H9 (cell line): ENCODE measurements at regions not wholly inside any gene's neighbourhood (a gene's known extent, or its start where the extent isn't known, plus 50 kb on each side); places are given as distances from the start of the nearest gene placed in this dataset.

Source experiments
- DNase-seq: peaks from one replicate; pipeline ENCODE4 v3.0.0-alpha.2; 2017
- H2AFZ ChIP-seq: one replicate; pipeline ENCODE4 v1.6.1; 2013; ENCODE audit warnings: mild to moderate bottlenecking, low read length, control low read depth, moderate library complexity
- H2AK5ac ChIP-seq: 2 replicates; pipeline ENCODE4 v1.6.1; 2013; ENCODE audit warnings: low read length, control low read depth, mixed read lengths; ENCODE audit not compliant: insufficient read length
- H2BK120ac ChIP-seq: one replicate; pipeline ENCODE4 v1.6.1; 2013; ENCODE audit warnings: low read depth, mild to moderate bottlenecking, low read length, control low read depth, inconsistent platforms; ENCODE audit not compliant: poor library complexity, severe bottlenecking
- H2BK12ac ChIP-seq: 2 replicates; pipeline ENCODE4 v1.6.1; 2013; ENCODE audit warnings: low read length, control low read depth, mixed read lengths, low read depth; ENCODE audit not compliant: insufficient read length
- H2BK15ac ChIP-seq: 2 replicates; pipeline ENCODE4 v1.6.1; 2013; ENCODE audit warnings: low read depth, low read length, control low read depth
- H2BK20ac ChIP-seq: one replicate; pipeline ENCODE4 v1.6.1; 2013; ENCODE audit warnings: low read depth, mild to moderate bottlenecking, low read length, control low read depth, inconsistent platforms; ENCODE audit not compliant: poor library complexity, severe bottlenecking
- H2BK5ac ChIP-seq: 2 replicates; pipeline ENCODE4 v1.6.1; 2013; ENCODE audit warnings: low read length, control low read depth, mixed read lengths; ENCODE audit not compliant: insufficient read length
- H3K14ac ChIP-seq: 2 replicates; pipeline ENCODE4 v1.6.1; 2013; ENCODE audit warnings: low read length, control low read depth; ENCODE audit not compliant: insufficient read depth
- H3K18ac ChIP-seq: 2 replicates; pipeline ENCODE4 v1.6.1; 2013; ENCODE audit warnings: low read depth, mild to moderate bottlenecking, mixed read lengths, low read length, control low read depth; ENCODE audit not compliant: insufficient read length
- H3K23ac ChIP-seq: 2 replicates; pipeline ENCODE4 v1.6.1; 2013; ENCODE audit warnings: low read length, control low read depth, mixed read lengths, low read depth; ENCODE audit not compliant: insufficient read length
- H3K23me2 ChIP-seq: 2 replicates; pipeline ENCODE4 v1.6.1; 2013; ENCODE audit warnings: low read depth, mild to moderate bottlenecking, mixed read lengths, low read length, control low read depth; ENCODE audit not compliant: insufficient read length, poor library complexity, severe bottlenecking
- H3K27ac ChIP-seq: 2 replicates; pipeline ENCODE4 v1.5.1; 2013; ENCODE audit warnings: low read length, control low read depth, mixed read lengths, low read depth; ENCODE audit not compliant: insufficient read length
- H3K27me3 ChIP-seq: 2 replicates; pipeline ENCODE4 v1.6.1; 2013; ENCODE audit warnings: low read length, control low read depth, inconsistent platforms; ENCODE audit not compliant: insufficient read depth
- H3K4ac ChIP-seq: 2 replicates; pipeline ENCODE4 v1.6.1; 2013; ENCODE audit warnings: low read depth, mild to moderate bottlenecking, control low read depth, inconsistent platforms, low read length, moderate library complexity
- H3K4me1 ChIP-seq: 2 replicates; pipeline ENCODE4 v1.6.1; 2013; ENCODE audit warnings: low read length, control low read depth, inconsistent platforms; ENCODE audit not compliant: insufficient read depth
- H3K4me2 ChIP-seq: 2 replicates; pipeline ENCODE4 v1.6.1; 2013; ENCODE audit warnings: low read length, control low read depth, mixed read lengths; ENCODE audit not compliant: insufficient read length, insufficient read depth
- H3K56ac ChIP-seq: 2 replicates; pipeline ENCODE4 v1.6.1; 2013; ENCODE audit warnings: low read depth, mild to moderate bottlenecking, mixed read lengths, low read length, control low read depth; ENCODE audit not compliant: insufficient read length
- H3K79me1 ChIP-seq: 2 replicates; pipeline ENCODE4 v1.6.1; 2013; ENCODE audit warnings: low read depth, mild to moderate bottlenecking, moderate library complexity, low read length, control low read depth, inconsistent platforms; ENCODE audit not compliant: insufficient read depth, poor library complexity, severe bottlenecking
- H3K79me2 ChIP-seq: 2 replicates; pipeline ENCODE4 v1.6.1; 2013; ENCODE audit warnings: low read length, control low read depth, inconsistent platforms; ENCODE audit not compliant: insufficient read depth
- H3K9ac ChIP-seq: 2 replicates; pipeline ENCODE4 v1.6.1; 2013; ENCODE audit warnings: low read length, control low read depth, mixed read lengths; ENCODE audit not compliant: insufficient read length; ENCODE audit errors: extremely low read depth
- H3K9me3 ChIP-seq: one replicate; pipeline ENCODE4 v1.6.1; 2013; ENCODE audit warnings: low read depth, low read length, inconsistent platforms; ENCODE audit not compliant: control insufficient read depth
- H3T11ph ChIP-seq: one replicate; pipeline ENCODE4 v1.6.1; 2013; ENCODE audit warnings: mild to moderate bottlenecking, low read length, control low read depth, inconsistent platforms
- H4K20me1 ChIP-seq: one replicate; pipeline ENCODE4 v1.6.1; 2013; ENCODE audit not compliant: control insufficient read depth, insufficient read length, insufficient read depth
- H4K5ac ChIP-seq: 2 replicates; pipeline ENCODE4 v1.6.1; 2013; ENCODE audit warnings: low read depth, mild to moderate bottlenecking, mixed read lengths, low read length, control low read depth; ENCODE audit not compliant: insufficient read length
- H4K8ac ChIP-seq: replicated peaks from 2 replicates; pipeline ENCODE4 v1.6.1; 2013; ENCODE audit warnings: low read length, control low read depth, mixed read lengths, low read depth; ENCODE audit not compliant: insufficient read length
- H4K91ac ChIP-seq: 2 replicates; pipeline ENCODE4 v1.6.1; 2013; ENCODE audit warnings: low read depth, mild to moderate bottlenecking, moderate library complexity, mixed read lengths, low read length, control low read depth; ENCODE audit not compliant: insufficient read length
- H3K27ac Mint-ChIP-seq, 3 experiments: 2 replicates in 2 of 3; 3 replicates in 1 of 3; pipeline ENCODE4 v1.8.0; 2020 to 2021; ENCODE audit warnings: mixed read lengths in 3 of 3, mild to moderate bottlenecking in 1 of 3, moderate library complexity in 1 of 3
- H3K27me3 Mint-ChIP-seq: 2 replicates; pipeline ENCODE4 v1.8.0; 2021; ENCODE audit warnings: low read depth, mild to moderate bottlenecking, moderate library complexity, mixed read lengths
- H3K36me3 Mint-ChIP-seq, 3 experiments: 2 replicates in 2 of 3; 3 replicates in 1 of 3; pipeline ENCODE4 v1.8.0; 2020 to 2021; ENCODE audit warnings: low read depth in 3 of 3, mixed read lengths in 3 of 3; ENCODE audit not compliant: insufficient read depth in 1 of 3
- H3K4me1 Mint-ChIP-seq, 2 experiments: 2 replicates each; pipeline ENCODE4 v1.8.0; 2020; ENCODE audit warnings: mixed read lengths in 2 of 2
- H3K4me3 Mint-ChIP-seq, 2 experiments: 2 replicates in 1 of 2; 3 replicates in 1 of 2; pipeline ENCODE4 v1.8.0; 2020 to 2021; ENCODE audit warnings: mild to moderate bottlenecking in 2 of 2, mixed read lengths in 2 of 2, moderate library complexity in 1 of 2
- H3K9me3 Mint-ChIP-seq, 2 experiments: 2 replicates in 1 of 2; 3 replicates in 1 of 2; pipeline ENCODE4 v1.8.0; 2020; ENCODE audit warnings: mild to moderate bottlenecking in 2 of 2, mixed read lengths in 2 of 2, moderate library complexity in 1 of 2
- CTCF ChIP-seq: fragments of 200-600 bp; sonication (generic); conservative IDR thresholded peaks from 3 replicates; pipeline ENCODE4 v1.8.0; 2021; ENCODE audit warnings: antibody characterized with exemption, mild to moderate bottlenecking
- WGBS: extraction: QIAGEN DNeasy Blood & Tissue Kit; methylation state at CpG from one replicate; pipeline ENCODE4 v1.1.7; 2013; ENCODE audit warnings: missing lambda C conversion rate, low lambda C conversion rate, mixed read lengths; ENCODE audit not compliant: insufficient read length; ENCODE audit errors: extremely low coverage; 5-methylcytosine and 5-hydroxymethylcytosine counted together

- no peak for DNase-seq
- no peaks in the 10 kb centered on the region for H3K27me3 Mint-ChIP-seq
- peaks cover 0 to 3% of the 10 kb centered on the region in 2 experiments; a peak in 3 of 5 replicates for H3K9me3 Mint-ChIP-seq
- no peak overlapping the region for H2BK20ac ChIP-seq
- no peaks in the 10 kb centered on the region for H3K36me3 Mint-ChIP-seq
- no peak overlapping the region for H3T11ph ChIP-seq
- H3K9ac ChIP-seq = no peak overlapping the region
- no peak overlapping the region for H4K91ac ChIP-seq
- H3K56ac ChIP-seq = no peak overlapping the region
- no peaks in the 10 kb centered on the region for H3K27me3 ChIP-seq
- no peaks in the 10 kb centered on the region for H3K79me1 ChIP-seq
- no peak overlapping the region for H3K27ac Mint-ChIP-seq
- H3K4me1 Mint-ChIP-seq = peaks cover 18 to 35% of the 10 kb centered on the region in 2 experiments
- no peak overlapping the region for H3K4ac ChIP-seq
- H3K4me2 ChIP-seq = no peak overlapping the region
- H2BK120ac ChIP-seq = no peak overlapping the region
- no peak overlapping the region for H2AFZ ChIP-seq
- no peak overlapping the region for H2AK5ac ChIP-seq
- WGBS = no CpG with 5 or more reads among the region's 3 CpGs
- H3K79me2 ChIP-seq = no peaks in the 10 kb centered on the region
- no peak overlapping the region for H3K14ac ChIP-seq
- no peaks in the 10 kb centered on the region for H4K20me1 ChIP-seq
- H4K8ac ChIP-seq = no peak overlapping the region
- no peak overlapping the region for H3K4me3 Mint-ChIP-seq
- no peaks in the 10 kb centered on the region for H3K23me2 ChIP-seq
- no peak overlapping the region for H2BK15ac ChIP-seq
- H3K9me3 ChIP-seq = no peaks in the 10 kb centered on the region
- H2BK5ac ChIP-seq = no peak overlapping the region
- no peak for TF ChIP-seq CTCF
- no peak overlapping the region for H4K5ac ChIP-seq
- peaks cover 4% of the 10 kb centered on the region for H3K4me1 ChIP-seq
- H3K18ac ChIP-seq = no peak overlapping the region
- H2BK12ac ChIP-seq = no peak overlapping the region
- H3K27ac ChIP-seq = no peak overlapping the region
- no peak overlapping the region for H3K23ac ChIP-seq
These were observed 400.6 kb downstream of the GADD45G start for GRCh38 chr9:90005388-90005787.
